MM.1S (cell line): ENCODE measurements at regions not wholly inside any gene's neighbourhood (a gene's known extent, or its start where the extent isn't known, plus 50 kb on each side); places are given as distances from the start of the nearest gene placed in this dataset.

Experiments
- DNase-seq: peaks from one replicate; pipeline ENCODE4 v3.0.0-alpha.2; 2015
- H2AFZ ChIP-seq: fragments of 300-600 bp; sonication (generic); 2 replicates; pipeline ENCODE4 v1.6.0; 2016; ENCODE audit warnings: antibody characterized with exemption, low read length
- H3F3A ChIP-seq: fragments of 300-600 bp; sonication (generic); 2 replicates; pipeline ENCODE4 v1.6.1; 2016; ENCODE audit warnings: mild to moderate bottlenecking, antibody characterized with exemption, low read length, moderate library complexity, mixed read lengths; ENCODE audit not compliant: insufficient read depth
- H3K27ac ChIP-seq: fragments of 300-600 bp; sonication (generic); 2 replicates; pipeline ENCODE4 v1.5.1; 2016; ENCODE audit warnings: mild to moderate bottlenecking, low read length
- H3K27me3 ChIP-seq: fragments of 300-600 bp; sonication (generic); replicated peaks from 2 replicates; pipeline ENCODE4 v1.6.0; 2016; ENCODE audit warnings: low read length; ENCODE audit not compliant: insufficient read depth
- H3K36me3 ChIP-seq: fragments of 300-600 bp; sonication (generic); replicated peaks from 2 replicates; pipeline ENCODE4 v1.6.1; 2016; ENCODE audit warnings: mild to moderate bottlenecking, low read length, mixed read lengths; ENCODE audit not compliant: insufficient read depth
- H3K4me1 ChIP-seq: fragments of 300-600 bp; sonication (generic); 2 replicates; pipeline ENCODE4 v1.6.1; 2016; ENCODE audit warnings: low read length, mixed read lengths
- H3K4me2 ChIP-seq: fragments of 300-600 bp; sonication (generic); 2 replicates; pipeline ENCODE4 v1.6.0; 2016; ENCODE audit warnings: low read depth, low read length
- H3K4me3 ChIP-seq: fragments of 300-600 bp; sonication (generic); 2 replicates; pipeline ENCODE4 v1.5.1; 2016; ENCODE audit warnings: low read length, mixed read lengths
- H3K79me2 ChIP-seq: fragments of 300-600 bp; sonication (generic); 2 replicates; pipeline ENCODE4 v1.6.1; 2016; ENCODE audit warnings: mixed run types, low read length, mixed read lengths
- H3K9ac ChIP-seq: fragments of 300-600 bp; sonication (generic); 2 replicates; pipeline ENCODE4 v1.6.1; 2016; ENCODE audit warnings: low read length, mixed read lengths
- H3K9me2 ChIP-seq: fragments of 300-600 bp; sonication (generic); replicated peaks from 2 replicates; pipeline ENCODE4 v1.6.1; 2016; ENCODE audit warnings: mild to moderate bottlenecking, low read length, mixed read lengths; ENCODE audit not compliant: insufficient read depth
- H3K9me3 ChIP-seq: fragments of 300-600 bp; sonication (generic); replicated peaks from 2 replicates; pipeline ENCODE4 v1.6.1; 2016; ENCODE audit warnings: mild to moderate bottlenecking, low read length, mixed read lengths; ENCODE audit not compliant: insufficient read depth
- H4K20me1 ChIP-seq: fragments of 300-600 bp; sonication (generic); 2 replicates; pipeline ENCODE4 v1.6.1; 2016; ENCODE audit warnings: mild to moderate bottlenecking, low read length, moderate library complexity, mixed read lengths; ENCODE audit not compliant: insufficient read depth
- CTCF ChIP-seq: fragments of 300-600 bp; sonication (generic); IDR thresholded peaks from 2 replicates; pipeline ENCODE4 v1.5.1; 2016; ENCODE audit warnings: antibody characterized with exemption, low read length, mixed read lengths
- EZH2 ChIP-seq: fragments of 300-600 bp; sonication (generic); optimal IDR thresholded peaks from 2 replicates; pipeline ENCODE3; 2017; ENCODE audit warnings: low read depth, mild to moderate bottlenecking, antibody characterized with exemption, low read length, mixed read lengths
- EZH2phosphoT487 ChIP-seq: fragments of 300-600 bp; sonication (generic); IDR thresholded peaks from 2 replicates; pipeline ENCODE4 v1.6.1; 2018; ENCODE audit warnings: antibody characterized with exemption, low read length

DNA sequence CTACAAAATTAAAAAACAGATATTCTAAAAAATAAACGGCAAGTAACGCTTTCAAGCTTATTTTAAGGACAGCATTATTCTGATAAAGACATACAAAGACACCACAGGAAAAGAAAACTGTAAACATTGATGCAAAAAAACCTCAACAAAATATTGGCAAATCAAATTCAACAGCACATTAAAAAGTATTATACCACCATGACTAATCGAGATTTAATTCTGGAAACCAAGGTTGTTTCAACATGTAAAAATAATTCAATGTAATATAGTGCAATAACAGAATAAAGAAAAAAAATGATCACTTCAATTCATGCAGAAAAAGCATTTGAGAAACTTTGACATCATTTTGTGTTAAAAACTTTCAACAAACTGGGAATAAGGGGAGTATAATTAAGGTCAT, 1323.2 kb downstream of the FSCB start:
- Histone ChIP-seq H3K36me3 (no peaks in the 10 kb centered on the region), H3K4me1 (no peaks in the 10 kb centered on the region), H3K4me2 (no peak overlapping the region), H3F3A (no peaks in the 10 kb centered on the region), H2AFZ (no peak overlapping the region), H3K9ac (no peak overlapping the region), H3K9me3 (no peaks in the 10 kb centered on the region), H3K79me2 (no peaks in the 10 kb centered on the region), H4K20me1 (no peaks in the 10 kb centered on the region), H3K27me3 (no peaks in the 10 kb centered on the region), H3K4me3 (no peak overlapping the region), H3K27ac (no peak overlapping the region), H3K9me2 (no peaks in the 10 kb centered on the region)
- DNase-seq = no peak
- TF ChIP-seq EZH2 (no peak), EZH2phosphoT487 (no peak), CTCF (no peak)

GRCh38 chr14:43175896-43176295, 1331.2 kb downstream of the FSCB start:
- Histone ChIP-seq H3K9me3 (no peaks in the 10 kb centered on the region), H3K9me2 (no peaks in the 10 kb centered on the region), H3K4me3 (no peak overlapping the region), H3K4me1 (no peaks in the 10 kb centered on the region), H3F3A (no peaks in the 10 kb centered on the region), H3K27me3 (no peaks in the 10 kb centered on the region), H4K20me1 (no peaks in the 10 kb centered on the region), H3K27ac (no peak overlapping the region), H3K9ac (no peak overlapping the region), H3K79me2 (no peaks in the 10 kb centered on the region), H3K36me3 (no peaks in the 10 kb centered on the region), H3K4me2 (no peak overlapping the region), H2AFZ (no peak overlapping the region)
- TF ChIP-seq EZH2phosphoT487 (no peak), CTCF (no peak), EZH2 (no peak)
- no peak for DNase-seq

- H2AFZ ChIP-seq = no peak overlapping the region
- H3K27me3 ChIP-seq = no peaks in the 10 kb centered on the region
- no peak overlapping the region for H3K4me3 ChIP-seq
- H3K79me2 ChIP-seq = no peaks in the 10 kb centered on the region
- H3K4me1 ChIP-seq = no peaks in the 10 kb centered on the region
- H4K20me1 ChIP-seq = no peaks in the 10 kb centered on the region
- no peak overlapping the region for H3K4me2 ChIP-seq
- H3K36me3 ChIP-seq = no peaks in the 10 kb centered on the region
- no peaks in the 10 kb centered on the region for H3K9me3 ChIP-seq
- no peaks in the 10 kb centered on the region for H3K9me2 ChIP-seq
- no peak for TF ChIP-seq EZH2
- no peak for TF ChIP-seq CTCF
- TF ChIP-seq EZH2phosphoT487 = no peak
- DNase-seq = no peak
- H3K9ac ChIP-seq = no peak overlapping the region
- no peaks in the 10 kb centered on the region for H3F3A ChIP-seq
- H3K27ac ChIP-seq = no peak overlapping the region
Measured at GRCh38 chr14:43172899-43173548, 1334.1 kb downstream of the FSCB start.
